CD8-positive, alpha-beta memory T cell (primary cell): ENCODE measurements at regions not wholly inside any gene's neighbourhood (a gene's known extent, or its start where the extent isn't known, plus 50 kb on each side); places are given as distances from the start of the nearest gene placed in this dataset.

Experiments used
- CTCF ChIA-PET: fragments of 350-600 bp; sonication (Branson Sonifier 250); formaldehyde crosslinking; loops from one replicate; lab custom pipeline; 2021; ENCODE audit warnings: antibody characterized with exemption; lab: Charles Lee
- POLR2A ChIA-PET: fragments of 350-600 bp; sonication (Branson Sonifier 250); formaldehyde crosslinking; loops from one replicate; lab custom pipeline; 2021; ENCODE audit warnings: antibody characterized with exemption; lab: Charles Lee
- DNase-seq, 5 donors: peaks; one replicate each; pipeline versions ENCODE4 v3.0.0 to v3.0.0-alpha.2; 2020 to 2022; ENCODE audit warnings: mixed read lengths in 1 of 5
- H3K27ac ChIP-seq: one replicate; pipeline ENCODE4 v1.7.0; 2013; ENCODE audit warnings: low read depth, mild to moderate bottlenecking, low read length, moderate library complexity
- H3K27me3 ChIP-seq: 2 replicates; pipeline ENCODE4 v1.7.0; 2013; ENCODE audit warnings: low read length, mild to moderate bottlenecking; ENCODE audit not compliant: insufficient read depth, poor library complexity, severe bottlenecking
- H3K36me3 ChIP-seq: 2 replicates; pipeline ENCODE4 v1.7.0; 2013; ENCODE audit warnings: mild to moderate bottlenecking, low read length, moderate library complexity; ENCODE audit not compliant: insufficient read depth
- H3K4me1 ChIP-seq: 2 replicates; pipeline ENCODE4 v1.7.0; 2013; ENCODE audit warnings: mild to moderate bottlenecking, low read length, moderate library complexity; ENCODE audit not compliant: insufficient read depth
- H3K4me3 ChIP-seq: 2 replicates; pipeline ENCODE4 v1.7.0; 2013; ENCODE audit warnings: mild to moderate bottlenecking, low read length
- H3K9me3 ChIP-seq: 2 replicates; pipeline ENCODE4 v1.7.0; 2013; ENCODE audit warnings: mild to moderate bottlenecking, low read length
- H3K27ac Mint-ChIP-seq, 8 donors: one replicate each; pipeline ENCODE4 v1.8.0; 2020 to 2021; ENCODE audit warnings: mixed read lengths in 8 of 8, mild to moderate bottlenecking in 6 of 8, inconsistent platforms in 3 of 8, moderate library complexity in 3 of 8
- H3K27me3 Mint-ChIP-seq, 2 donors: one replicate each; pipeline ENCODE4 v1.8.0; 2020 to 2021; ENCODE audit warnings: mixed read lengths in 2 of 2, mild to moderate bottlenecking in 1 of 2, moderate library complexity in 1 of 2
- H3K36me3 Mint-ChIP-seq, 3 donors: one replicate each; pipeline ENCODE4 v1.8.0; 2020 to 2021; ENCODE audit warnings: mixed read lengths in 3 of 3, inconsistent platforms in 1 of 3, mild to moderate bottlenecking in 1 of 3
- H3K4me1 Mint-ChIP-seq, 3 donors: one replicate each; pipeline ENCODE4 v1.8.0; 2020 to 2021; ENCODE audit warnings: mixed read lengths in 3 of 3, inconsistent platforms in 1 of 3, mild to moderate bottlenecking in 1 of 3
- H3K4me3 Mint-ChIP-seq, 7 donors: one replicate each; pipeline ENCODE4 v1.8.0; 2020 to 2021; ENCODE audit warnings: mixed read lengths in 7 of 7, mild to moderate bottlenecking in 6 of 7, moderate library complexity in 4 of 7, inconsistent platforms in 2 of 7
- H3K9me3 Mint-ChIP-seq, 5 donors: one replicate each; pipeline ENCODE4 v1.8.0; 2020 to 2022; ENCODE audit warnings: mixed read lengths in 5 of 5, mild to moderate bottlenecking in 3 of 5, moderate library complexity in 2 of 5, inconsistent platforms in 1 of 5

GRCh38 chr4:175560604-175561003 is 251.5 kb downstream of the GPM6A start:
- no peaks in the 10 kb centered on the region for H3K9me3 ChIP-seq
- Mint-ChIP-seq H3K4me1 (no peaks in the 10 kb centered on the region), H3K36me3 (no peaks in the 10 kb centered on the region), H3K9me3 (peaks cover 0 to 10% (median 4%) of the 10 kb centered on the region in 5 donors), H3K4me3 (no peak overlapping the region), H3K27ac (no peak overlapping the region), H3K27me3 (peaks cover 0 to 2% of the 10 kb centered on the region in 2 donors)
- H3K27me3 ChIP-seq = no peaks in the 10 kb centered on the region
- no peaks in the 10 kb centered on the region for H3K36me3 ChIP-seq
- no peak overlapping the region for H3K4me3 ChIP-seq
- ChIA-PET POLR2A (no interaction called here), CTCF (no interaction called here)
- H3K4me1 ChIP-seq = no peaks in the 10 kb centered on the region
- DNase-seq = no peak
- H3K27ac ChIP-seq = no peak overlapping the region

GRCh38 chr4:175561696-175562095 is 250.4 kb downstream of the GPM6A start:
- H3K9me3 Mint-ChIP-seq = peaks cover 0 to 10% (median 2%) of the 10 kb centered on the region in 5 donors
- H3K27ac ChIP-seq = no peak overlapping the region
- H3K27ac Mint-ChIP-seq = no peak overlapping the region
- H3K27me3 Mint-ChIP-seq = no peaks in the 10 kb centered on the region
- no peaks in the 10 kb centered on the region for H3K27me3 ChIP-seq
- ChIA-PET POLR2A (no interaction called here), CTCF (no interaction called here)
- H3K4me1 Mint-ChIP-seq = no peaks in the 10 kb centered on the region
- H3K9me3 ChIP-seq = no peaks in the 10 kb centered on the region
- no peaks in the 10 kb centered on the region for H3K36me3 ChIP-seq
- no peaks in the 10 kb centered on the region for H3K4me1 ChIP-seq
- H3K4me3 ChIP-seq = no peak overlapping the region
- H3K36me3 Mint-ChIP-seq = no peaks in the 10 kb centered on the region
- no peak overlapping the region for H3K4me3 Mint-ChIP-seq
- no peak for DNase-seq

- H3K36me3 ChIP-seq = no peaks in the 10 kb centered on the region
- Mint-ChIP-seq H3K4me1 (no peaks in the 10 kb centered on the region), H3K27ac (no peak overlapping the region), H3K9me3 (peaks cover 0 to 10% (median 2%) of the 10 kb centered on the region in 5 donors), H3K36me3 (no peaks in the 10 kb centered on the region), H3K27me3 (no peaks in the 10 kb centered on the region), H3K4me3 (no peak overlapping the region)
- no peaks in the 10 kb centered on the region for H3K27me3 ChIP-seq
- no peak for DNase-seq
- H3K4me3 ChIP-seq = no peak overlapping the region
- H3K27ac ChIP-seq = no peak overlapping the region
- POLR2A ChIA-PET = no interaction called here
- CTCF ChIA-PET = no interaction called here
- H3K4me1 ChIP-seq = no peaks in the 10 kb centered on the region
- no peaks in the 10 kb centered on the region for H3K9me3 ChIP-seq
Observed at GRCh38 chr4:175562111-175562510, 250.0 kb downstream of the GPM6A start.

- H3K9me3 ChIP-seq = no peaks in the 10 kb centered on the region
- Mint-ChIP-seq H3K36me3 (no peaks in the 10 kb centered on the region), H3K4me3 (no peak overlapping the region), H3K4me1 (no peaks in the 10 kb centered on the region), H3K27ac (no peak overlapping the region), H3K27me3 (no peaks in the 10 kb centered on the region), H3K9me3 (peaks cover 0 to 10% (median 2%) of the 10 kb centered on the region in 5 donors)
- no peaks in the 10 kb centered on the region for H3K4me1 ChIP-seq
- H3K4me3 ChIP-seq = no peak overlapping the region
- H3K36me3 ChIP-seq = no peaks in the 10 kb centered on the region
- ChIA-PET CTCF (no interaction called here), POLR2A (no interaction called here)
- H3K27ac ChIP-seq = no peak overlapping the region
- H3K27me3 ChIP-seq = no peaks in the 10 kb centered on the region
- DNase-seq = no peak
Observed at GRCh38 chr4:175562542-175562941, 249.5 kb downstream of the GPM6A start.
